ENCODE measurements at regions not wholly inside any gene's neighbourhood (a gene's known extent, or its start where the extent isn't known, plus 50 kb on each side); places are given as distances from the start of the nearest gene placed in this dataset.

DNA sequence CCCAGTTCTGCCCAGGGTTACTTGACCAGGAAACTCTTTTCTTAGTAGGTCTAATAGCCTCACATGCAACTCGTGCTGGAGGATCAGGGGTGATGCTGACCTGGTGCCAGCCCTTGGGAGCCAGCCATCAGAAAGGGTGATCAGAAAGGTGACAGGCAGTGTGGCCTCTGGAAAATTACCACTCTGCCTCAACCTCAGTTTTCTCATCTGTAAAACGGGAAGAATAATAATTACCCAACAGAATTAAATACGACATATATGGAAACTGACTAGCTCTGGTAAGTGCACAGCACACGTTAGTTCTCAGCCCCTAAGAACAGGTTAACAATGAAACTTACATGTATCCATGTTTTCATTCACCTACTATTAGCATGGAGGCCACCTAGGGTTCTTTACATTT, 157.6 kb downstream of the EN1 start:
- Histone ChIP-seq H3K4me3 (no peak overlapping the region), H3K36me3 (no peaks in the 10 kb centered on the region), H3K4me1 (no peaks in the 10 kb centered on the region), H3K9me3 (no peaks in the 10 kb centered on the region), H3K27me3 (peaks cover 0 to 6% of the 10 kb centered on the region in 2 donors), H3K27ac (no peak overlapping the region)
- DNase-seq, result no peak
- intact Hi-C loops (cut with DNase I; ENCODE audit: low total_unique reads), result no loop called here
- TF ChIP-seq, protein P1, sequence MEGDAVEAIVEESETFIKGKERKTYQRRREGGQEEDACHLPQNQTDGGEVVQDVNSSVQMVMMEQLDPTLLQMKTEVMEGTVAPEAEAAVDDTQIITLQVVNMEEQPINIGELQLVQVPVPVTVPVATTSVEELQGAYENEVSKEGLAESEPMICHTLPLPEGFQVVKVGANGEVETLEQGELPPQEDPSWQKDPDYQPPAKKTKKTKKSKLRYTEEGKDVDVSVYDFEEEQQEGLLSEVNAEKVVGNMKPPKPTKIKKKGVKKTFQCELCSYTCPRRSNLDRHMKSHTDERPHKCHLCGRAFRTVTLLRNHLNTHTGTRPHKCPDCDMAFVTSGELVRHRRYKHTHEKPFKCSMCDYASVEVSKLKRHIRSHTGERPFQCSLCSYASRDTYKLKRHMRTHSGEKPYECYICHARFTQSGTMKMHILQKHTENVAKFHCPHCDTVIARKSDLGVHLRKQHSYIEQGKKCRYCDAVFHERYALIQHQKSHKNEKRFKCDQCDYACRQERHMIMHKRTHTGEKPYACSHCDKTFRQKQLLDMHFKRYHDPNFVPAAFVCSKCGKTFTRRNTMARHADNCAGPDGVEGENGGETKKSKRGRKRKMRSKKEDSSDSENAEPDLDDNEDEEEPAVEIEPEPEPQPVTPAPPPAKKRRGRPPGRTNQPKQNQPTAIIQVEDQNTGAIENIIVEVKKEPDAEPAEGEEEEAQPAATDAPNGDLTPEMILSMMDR (IDR thresholded peaks at IDR 0.05), result no peak

DNA sequence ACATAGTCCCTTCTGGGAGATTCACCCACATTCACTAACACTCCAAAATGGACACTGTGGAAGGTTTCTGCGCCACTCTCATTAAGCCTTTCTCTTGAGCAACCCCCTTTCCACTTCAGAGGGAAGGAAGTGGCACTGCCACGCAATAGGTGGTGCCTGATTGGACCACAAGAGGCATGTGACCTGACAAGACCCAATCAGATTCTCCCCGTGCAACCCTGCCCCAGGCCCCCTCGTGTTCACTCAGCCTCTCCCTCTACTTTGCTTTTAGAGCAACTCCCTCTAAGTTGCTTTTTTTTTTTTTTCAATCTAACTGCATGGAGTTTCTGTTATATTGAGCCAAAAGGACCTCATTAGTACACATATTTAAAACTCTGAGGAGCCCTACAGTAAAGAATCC, 158.0 kb downstream of the EN1 start:
- Histone ChIP-seq H3K4me1 (no peaks in the 10 kb centered on the region), H3K36me3 (no peaks in the 10 kb centered on the region), H3K27ac (no peak overlapping the region), H3K9me3 (no peaks in the 10 kb centered on the region), H3K27me3 (peaks cover 0 to 6% of the 10 kb centered on the region in 2 donors), H3K4me3 (no peak overlapping the region)
- intact Hi-C loops (cut with DNase I; ENCODE audit: low total_unique reads), result no loop called here
- TF ChIP-seq, protein P1 (IDR thresholded peaks at IDR 0.05), result no peak
- DNase-seq, result no peak

GRCh38 chr2:118689033-118689432, 158.4 kb downstream of the EN1 start:
- no peaks in the 10 kb centered on the region for H3K9me3 ChIP-seq
- TF ChIP-seq, protein P1 (IDR thresholded peaks at IDR 0.05), result no peak
- H3K27ac ChIP-seq, result no peak overlapping the region
- no peak overlapping the region for H3K4me3 ChIP-seq
- no peaks in the 10 kb centered on the region for H3K36me3 ChIP-seq
- H3K4me1 ChIP-seq, result no peaks in the 10 kb centered on the region
- no peak for DNase-seq
- H3K27me3 ChIP-seq, result peaks cover 0 to 6% of the 10 kb centered on the region in 2 donors
- intact Hi-C loops (cut with DNase I; ENCODE audit: low total_unique reads), result no loop called here

- Histone ChIP-seq H3K4me1 (no peaks in the 10 kb centered on the region), H3K36me3 (no peaks in the 10 kb centered on the region), H3K4me3 (no peak overlapping the region), H3K27me3 (peaks cover 0 to under 1% of the 10 kb centered on the region in 2 donors), H3K9me3 (no peaks in the 10 kb centered on the region), H3K27ac (no peak overlapping the region)
- intact Hi-C loops (cut with DNase I; ENCODE audit: low total_unique reads), result no loop called here
- TF ChIP-seq, protein P1 (IDR thresholded peaks at IDR 0.05), result no peak
- DNase-seq, result no peak
Measured at GRCh38 chr2:118687698-118688097, 159.8 kb downstream of the EN1 start.

- peaks cover 0 to under 1% of the 10 kb centered on the region in 2 donors for H3K27me3 ChIP-seq
- no peaks in the 10 kb centered on the region for H3K9me3 ChIP-seq
- no peaks in the 10 kb centered on the region for H3K4me1 ChIP-seq
- H3K27ac ChIP-seq, result no peak overlapping the region
- no peak for DNase-seq
- no peak overlapping the region for H3K4me3 ChIP-seq
- TF ChIP-seq, protein P1 (IDR thresholded peaks at IDR 0.05), result no peak
- intact Hi-C loops (cut with DNase I; ENCODE audit: low total_unique reads), result no loop called here
- no peaks in the 10 kb centered on the region for H3K36me3 ChIP-seq
Measured at GRCh38 chr2:118687192-118687591, 160.3 kb downstream of the EN1 start.

GRCh38 chr2:118686346-118686745, 161.1 kb downstream of the EN1 start:
- no peaks in the 10 kb centered on the region for H3K36me3 ChIP-seq
- H3K9me3 ChIP-seq, result no peaks in the 10 kb centered on the region
- H3K4me1 ChIP-seq, result no peaks in the 10 kb centered on the region
- H3K27me3 ChIP-seq, result peaks cover 0 to 2% of the 10 kb centered on the region in 2 donors
- H3K27ac ChIP-seq, result no peak overlapping the region
- TF ChIP-seq, protein P1 (IDR thresholded peaks at IDR 0.05), result no peak
- DNase-seq, result no peak
- intact Hi-C loops (cut with DNase I; ENCODE audit: low total_unique reads), result no loop called here
- H3K4me3 ChIP-seq, result no peak overlapping the region

Measured in tibial artery (tissue), 4 donors.